GM23338 (cell line): ENCODE measurements at regions not wholly inside any gene's neighbourhood (a gene's known extent, or its start where the extent isn't known, plus 50 kb on each side); places are given as distances from the start of the nearest gene placed in this dataset.

Source experiments
- CTCF ChIP-seq, 2 experiments: fragments of 200-600 bp in 1 of 2; sonication (generic) in 1 of 2; conservative IDR thresholded peaks; 2 replicates each; pipeline versions ENCODE4 v1.5.1 to v1.6.1; 2016 to 2017; ENCODE audit warnings: antibody characterized with exemption in 2 of 2, low read depth in 2 of 2, mild to moderate bottlenecking in 2 of 2, moderate library complexity in 1 of 2
- EZH2 ChIP-seq: fragments of 200-600 bp; sonication (generic); IDR thresholded peaks from one replicate; pipeline ENCODE4 v1.8.0; 2017; ENCODE audit warnings: antibody characterized with exemption, mild to moderate bottlenecking, low read depth; ENCODE audit not compliant: unreplicated experiment
- EZH2phosphoT487 ChIP-seq: fragments of 200-600 bp; sonication (generic); IDR thresholded peaks from one replicate; pipeline ENCODE4 v1.8.1; 2018; ENCODE audit warnings: antibody characterized with exemption; ENCODE audit not compliant: unreplicated experiment
- JUNB ChIP-seq: IDR thresholded peaks from one replicate; pipeline ENCODE4 v1.6.1; 2016; ENCODE audit warnings: antibody characterized with exemption; ENCODE audit not compliant: unreplicated experiment
- NANOG ChIP-seq: IDR thresholded peaks from 2 replicates; pipeline ENCODE4 v1.6.1; 2016; ENCODE audit warnings: antibody characterized with exemption, borderline replicate concordance
- POLR2AphosphoS5 ChIP-seq: IDR thresholded peaks from 2 replicates; pipeline ENCODE4 v1.6.1; 2016; ENCODE audit warnings: antibody characterized with exemption, low read depth
- REST ChIP-seq: IDR thresholded peaks from one replicate; pipeline ENCODE4 v1.6.1; 2018; ENCODE audit warnings: antibody characterized with exemption; ENCODE audit not compliant: unreplicated experiment
- STAT1 ChIP-seq: IDR thresholded peaks from one replicate; pipeline ENCODE4 v1.6.1; 2016; ENCODE audit warnings: antibody characterized with exemption; ENCODE audit not compliant: unreplicated experiment
- ZNF462 ChIP-seq: fragments of 250-450 bp; sonication (Bioruptor Pico); IDR thresholded peaks from 2 replicates; pipeline ENCODE4 v1.5.0; 2020; ENCODE audit warnings: mild to moderate bottlenecking, moderate library complexity

GRCh38 chrX:16067886-16068515 is 55.4 kb upstream of the GRPR start:
- TF ChIP-seq CTCF (conservative IDR thresholded peaks at IDR 0.05; ENCODE audit: low read depth in 2 of 2) (no peak), EZH2 (no peak), POLR2AphosphoS5 (no peak), JUNB (no peak), EZH2phosphoT487 (no peak), STAT1 (no peak), NANOG (no peak), REST (no peak), ZNF462 (CRISPR knock-in tag) (no peak)
